ENCODE measurements at regions not wholly inside any gene's neighbourhood (a gene's known extent, or its start where the extent isn't known, plus 50 kb on each side); places are given as distances from the start of the nearest gene placed in this dataset.

DNA sequence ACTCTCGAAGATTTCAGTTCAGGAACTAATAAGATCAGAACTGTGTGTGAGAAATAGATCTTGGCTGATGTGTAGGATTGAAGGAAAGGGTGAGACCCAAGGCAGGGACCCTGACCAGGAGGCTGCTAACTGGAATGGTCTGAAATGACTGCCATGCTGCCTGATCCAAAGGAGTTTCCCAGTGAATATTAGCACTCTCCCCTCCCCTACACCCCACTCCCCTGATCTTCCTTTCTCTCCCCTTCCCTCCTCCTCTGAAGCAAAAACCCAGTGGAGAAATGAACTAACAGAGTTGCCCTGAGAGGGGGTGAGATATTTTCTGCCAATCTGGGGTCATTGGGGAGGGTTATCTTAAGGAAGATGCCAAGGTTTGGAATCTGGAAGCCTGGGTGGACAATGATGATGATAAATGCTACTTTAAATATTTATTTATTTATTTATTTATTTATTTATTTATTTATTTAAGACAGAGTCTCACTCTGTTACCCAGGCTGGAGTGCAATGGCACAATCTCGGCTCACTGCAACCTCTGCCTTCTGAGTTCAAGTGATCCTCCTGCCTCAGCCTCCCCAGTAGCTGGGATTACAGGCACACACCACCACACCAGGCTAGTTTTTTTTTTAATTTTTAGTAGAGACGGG, 371.0 kb upstream of the CHD6 start:
- TF ChIP-seq FOXM1 (IDR thresholded peaks at IDR 0.05; ENCODE audit: borderline replicate concordance, low read depth) (no peak), YY1 (IDR thresholded peaks at IDR 0.05; ENCODE audit: low read depth) (no peak), TCF12 (IDR thresholded peaks at IDR 0.05; ENCODE audit: low read depth) (no peak), TEAD4 (IDR thresholded peaks at IDR 0.05) (no peak), TAF1 (IDR thresholded peaks at IDR 0.05; ENCODE audit: low read depth) (no peak)
- TF ChIP-seq, protein P1, sequence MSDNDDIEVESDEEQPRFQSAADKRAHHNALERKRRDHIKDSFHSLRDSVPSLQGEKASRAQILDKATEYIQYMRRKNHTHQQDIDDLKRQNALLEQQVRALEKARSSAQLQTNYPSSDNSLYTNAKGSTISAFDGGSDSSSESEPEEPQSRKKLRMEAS (IDR thresholded peaks at IDR 0.05) = no peak
- TF ChIP-seq, protein P2, sequence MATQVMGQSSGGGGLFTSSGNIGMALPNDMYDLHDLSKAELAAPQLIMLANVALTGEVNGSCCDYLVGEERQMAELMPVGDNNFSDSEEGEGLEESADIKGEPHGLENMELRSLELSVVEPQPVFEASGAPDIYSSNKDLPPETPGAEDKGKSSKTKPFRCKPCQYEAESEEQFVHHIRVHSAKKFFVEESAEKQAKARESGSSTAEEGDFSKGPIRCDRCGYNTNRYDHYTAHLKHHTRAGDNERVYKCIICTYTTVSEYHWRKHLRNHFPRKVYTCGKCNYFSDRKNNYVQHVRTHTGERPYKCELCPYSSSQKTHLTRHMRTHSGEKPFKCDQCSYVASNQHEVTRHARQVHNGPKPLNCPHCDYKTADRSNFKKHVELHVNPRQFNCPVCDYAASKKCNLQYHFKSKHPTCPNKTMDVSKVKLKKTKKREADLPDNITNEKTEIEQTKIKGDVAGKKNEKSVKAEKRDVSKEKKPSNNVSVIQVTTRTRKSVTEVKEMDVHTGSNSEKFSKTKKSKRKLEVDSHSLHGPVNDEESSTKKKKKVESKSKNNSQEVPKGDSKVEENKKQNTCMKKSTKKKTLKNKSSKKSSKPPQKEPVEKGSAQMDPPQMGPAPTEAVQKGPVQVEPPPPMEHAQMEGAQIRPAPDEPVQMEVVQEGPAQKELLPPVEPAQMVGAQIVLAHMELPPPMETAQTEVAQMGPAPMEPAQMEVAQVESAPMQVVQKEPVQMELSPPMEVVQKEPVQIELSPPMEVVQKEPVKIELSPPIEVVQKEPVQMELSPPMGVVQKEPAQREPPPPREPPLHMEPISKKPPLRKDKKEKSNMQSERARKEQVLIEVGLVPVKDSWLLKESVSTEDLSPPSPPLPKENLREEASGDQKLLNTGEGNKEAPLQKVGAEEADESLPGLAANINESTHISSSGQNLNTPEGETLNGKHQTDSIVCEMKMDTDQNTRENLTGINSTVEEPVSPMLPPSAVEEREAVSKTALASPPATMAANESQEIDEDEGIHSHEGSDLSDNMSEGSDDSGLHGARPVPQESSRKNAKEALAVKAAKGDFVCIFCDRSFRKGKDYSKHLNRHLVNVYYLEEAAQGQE (IDR thresholded peaks at IDR 0.05; ENCODE audit: low read depth) = no peak
- TF ChIP-seq, protein P3, sequence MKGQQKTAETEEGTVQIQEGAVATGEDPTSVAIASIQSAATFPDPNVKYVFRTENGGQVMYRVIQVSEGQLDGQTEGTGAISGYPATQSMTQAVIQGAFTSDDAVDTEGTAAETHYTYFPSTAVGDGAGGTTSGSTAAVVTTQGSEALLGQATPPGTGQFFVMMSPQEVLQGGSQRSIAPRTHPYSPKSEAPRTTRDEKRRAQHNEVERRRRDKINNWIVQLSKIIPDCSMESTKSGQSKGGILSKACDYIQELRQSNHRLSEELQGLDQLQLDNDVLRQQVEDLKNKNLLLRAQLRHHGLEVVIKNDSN (IDR thresholded peaks at IDR 0.05) = no peak
